CD4-positive, alpha-beta memory T cell (primary cell): ENCODE measurements at regions not wholly inside any gene's neighbourhood (a gene's known extent, or its start where the extent isn't known, plus 50 kb on each side); places are given as distances from the start of the nearest gene placed in this dataset.

ENCODE experiments used
- CTCF ChIA-PET: fragments of 350-600 bp; sonication (Branson Sonifier 250); formaldehyde crosslinking; loops from one replicate; lab custom pipeline; 2021; ENCODE audit warnings: inconsistent platforms; ENCODE audit not compliant: partially characterized antibody; lab: Charles Lee
- POLR2A ChIA-PET: fragments of 350-600 bp; sonication (Branson Sonifier 250); formaldehyde crosslinking; loops from one replicate; lab custom pipeline; 2021; ENCODE audit not compliant: partially characterized antibody; lab: Charles Lee
- DNase-seq, 5 donors: peaks; one replicate each; pipeline versions ENCODE4 v3.0.0 to v3.0.0-alpha.2; 2020 to 2022; ENCODE audit warnings: mixed read lengths in 1 of 5
- H3K27ac ChIP-seq: one replicate; pipeline ENCODE4 v1.7.0; 2013; ENCODE audit warnings: low read depth, low read length
- H3K27me3 ChIP-seq: 2 replicates; pipeline ENCODE4 v1.7.0; 2013; ENCODE audit warnings: mild to moderate bottlenecking, low read length, moderate library complexity; ENCODE audit not compliant: insufficient read depth
- H3K36me3 ChIP-seq: 2 replicates; pipeline ENCODE4 v1.7.0; 2013; ENCODE audit warnings: mild to moderate bottlenecking, low read length, moderate library complexity; ENCODE audit not compliant: insufficient read depth
- H3K4me1 ChIP-seq: 2 replicates; pipeline ENCODE4 v1.7.0; 2013; ENCODE audit warnings: mild to moderate bottlenecking, low read length, moderate library complexity; ENCODE audit not compliant: insufficient read depth
- H3K4me3 ChIP-seq, 2 donors: one replicate each; pipeline ENCODE4 v1.7.0; 2013; ENCODE audit warnings: low read length in 2 of 2, mild to moderate bottlenecking in 1 of 2
- H3K9me3 ChIP-seq, 2 donors: one replicate each; pipeline ENCODE4 v1.7.0; 2013; ENCODE audit warnings: low read length in 2 of 2, control low read depth in 1 of 2; ENCODE audit not compliant: control insufficient read depth in 1 of 2
- H3K27ac Mint-ChIP-seq, 7 donors: one replicate each; pipeline ENCODE4 v1.8.0; 2020 to 2021; ENCODE audit warnings: mixed read lengths in 7 of 7, mild to moderate bottlenecking in 6 of 7, inconsistent platforms in 3 of 7, moderate library complexity in 3 of 7
- H3K27me3 Mint-ChIP-seq, 2 donors: one replicate each; pipeline ENCODE4 v1.8.0; 2020 to 2021; ENCODE audit warnings: mixed read lengths in 2 of 2
- H3K36me3 Mint-ChIP-seq, 2 donors: one replicate each; pipeline ENCODE4 v1.8.0; 2020 to 2021; ENCODE audit warnings: mixed read lengths in 2 of 2, inconsistent platforms in 1 of 2, mild to moderate bottlenecking in 1 of 2
- H3K4me1 Mint-ChIP-seq, 4 donors: one replicate each; pipeline ENCODE4 v1.8.0; 2020 to 2021; ENCODE audit warnings: mixed read lengths in 4 of 4, mild to moderate bottlenecking in 1 of 4
- H3K4me3 Mint-ChIP-seq, 8 donors: one replicate each; pipeline ENCODE4 v1.8.0; 2020 to 2021; ENCODE audit warnings: mixed read lengths in 8 of 8, mild to moderate bottlenecking in 7 of 8, moderate library complexity in 6 of 8, inconsistent platforms in 3 of 8
- H3K9me3 Mint-ChIP-seq, 8 donors: one replicate each; pipeline ENCODE4 v1.8.0; 2020 to 2021; ENCODE audit warnings: mixed read lengths in 8 of 8, mild to moderate bottlenecking in 5 of 8, inconsistent platforms in 3 of 8, moderate library complexity in 1 of 8
- intact Hi-C: fragments of 100-400 bp; cut with micrococcal nuclease; formaldehyde crosslinking; loops from one replicate; pipeline ENCODE4 v1.15.1; 2023

GRCh38 chr4:14787894-14788293 lies 214.4 kb upstream of the CPEB2 start:
- Mint-ChIP-seq H3K4me3 (no peak overlapping the region), H3K36me3 (no peaks in the 10 kb centered on the region), H3K27me3 (peaks cover 0 to 2% of the 10 kb centered on the region in 2 donors), H3K27ac (no peak overlapping the region), H3K4me1 (no peaks in the 10 kb centered on the region), H3K9me3 (peaks cover 0 to 23% (median 12%) of the 10 kb centered on the region in 8 donors)
- Histone ChIP-seq H3K4me1 (no peaks in the 10 kb centered on the region), H3K27me3 (no peaks in the 10 kb centered on the region), H3K4me3 (no peak overlapping the region), H3K36me3 (no peaks in the 10 kb centered on the region), H3K27ac (no peak overlapping the region), H3K9me3 (peaks cover 0 to 4% of the 10 kb centered on the region in 2 donors)
- no peak for DNase-seq
- intact Hi-C loops = no loop called here
- ChIA-PET POLR2A (no interaction called here), CTCF (no interaction called here)

DNA sequence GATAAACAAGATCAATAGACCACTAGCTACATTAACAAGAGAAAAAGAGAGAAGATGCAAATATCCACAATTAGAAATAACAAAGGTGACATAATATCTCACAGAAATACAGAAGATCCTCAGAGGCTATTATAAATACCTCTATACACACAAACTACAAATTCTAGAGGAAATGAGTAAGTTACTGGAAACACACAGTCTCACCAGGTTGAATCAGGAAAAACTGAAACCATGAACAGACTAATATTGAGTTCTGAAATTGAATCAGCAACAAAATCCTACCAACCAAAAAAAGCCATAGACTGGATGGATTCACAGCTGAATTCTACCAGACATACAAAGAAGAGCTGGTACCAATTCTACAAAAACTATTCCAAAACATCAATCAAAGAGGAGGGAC lies 211.8 kb upstream of the CPEB2 start:
- H3K27ac ChIP-seq = no peak overlapping the region
- H3K36me3 ChIP-seq = no peaks in the 10 kb centered on the region
- H3K4me1 ChIP-seq = no peaks in the 10 kb centered on the region
- CTCF ChIA-PET = no interaction called here
- no peak for DNase-seq
- H3K4me3 ChIP-seq = no peak overlapping the region
- H3K4me1 Mint-ChIP-seq = no peaks in the 10 kb centered on the region
- H3K9me3 ChIP-seq = peaks cover 0 to 4% of the 10 kb centered on the region in 2 donors
- intact Hi-C loops = no loop called here
- no peak overlapping the region for H3K27ac Mint-ChIP-seq
- POLR2A ChIA-PET = no interaction called here
- H3K27me3 Mint-ChIP-seq = peaks cover 2% of the 10 kb centered on the region in 2 donors
- no peaks in the 10 kb centered on the region for H3K36me3 Mint-ChIP-seq
- no peak overlapping the region for H3K4me3 Mint-ChIP-seq
- peaks cover 0 to 34% (median 15%) of the 10 kb centered on the region in 8 donors for H3K9me3 Mint-ChIP-seq
- no peaks in the 10 kb centered on the region for H3K27me3 ChIP-seq

DNA sequence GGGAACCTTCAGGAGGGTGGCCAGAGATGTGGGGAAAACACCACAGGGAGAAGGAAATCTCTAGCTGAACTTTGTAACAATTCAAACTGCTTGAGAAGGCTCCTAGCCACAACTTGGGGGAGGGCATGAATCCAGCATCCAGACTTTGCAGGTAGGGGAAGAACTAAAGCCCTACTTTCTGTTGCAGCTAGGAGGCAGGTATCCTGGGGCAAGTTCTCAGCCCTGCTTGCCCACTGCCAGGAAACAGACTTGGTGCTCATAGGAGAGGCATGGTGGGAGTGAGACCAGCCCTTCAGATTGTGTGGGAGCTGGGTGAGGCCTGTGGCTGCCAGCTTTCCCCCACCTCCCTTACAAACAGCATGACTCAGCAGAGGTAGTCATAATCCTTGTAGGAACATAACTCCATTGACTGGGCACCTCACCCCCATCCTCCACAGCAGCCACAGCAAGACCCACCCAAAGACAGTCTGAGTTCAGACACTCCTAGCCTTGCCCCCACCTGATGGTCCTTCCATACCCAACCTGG lies 209.5 kb upstream of the CPEB2 start:
- Histone ChIP-seq H3K27ac (no peak overlapping the region), H3K36me3 (no peaks in the 10 kb centered on the region), H3K27me3 (no peaks in the 10 kb centered on the region), H3K4me3 (no peak overlapping the region), H3K9me3 (peaks cover 0 to 3% of the 10 kb centered on the region in 2 donors), H3K4me1 (no peaks in the 10 kb centered on the region)
- Mint-ChIP-seq H3K27ac (no peak overlapping the region), H3K36me3 (no peaks in the 10 kb centered on the region), H3K27me3 (peaks cover 2 to 3% of the 10 kb centered on the region in 2 donors), H3K4me1 (no peaks in the 10 kb centered on the region), H3K4me3 (no peak overlapping the region), H3K9me3 (peaks cover 0 to 43% (median 20%) of the 10 kb centered on the region in 8 donors)
- DNase-seq = no peak
- intact Hi-C loops = no loop called here
- POLR2A ChIA-PET = no interaction called here
- CTCF ChIA-PET = no interaction called here

DNA sequence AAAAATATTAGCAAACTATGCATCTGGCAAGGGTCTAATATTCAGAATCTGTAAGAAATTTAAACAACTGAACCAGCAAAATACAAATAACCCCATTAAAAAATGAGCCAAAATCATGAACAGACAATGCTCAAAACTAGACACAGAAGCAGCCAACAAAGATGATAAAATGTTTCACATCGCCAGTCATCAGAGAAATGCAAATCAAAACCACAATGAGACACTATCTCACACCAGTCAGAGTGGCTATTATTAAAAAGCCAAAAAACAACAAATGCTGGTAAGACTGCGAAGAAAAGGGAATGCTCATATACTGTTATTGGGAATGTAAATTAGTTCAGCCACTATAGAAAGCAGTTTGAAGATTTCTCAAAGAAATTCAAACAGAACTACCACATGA lies 201.3 kb upstream of the CPEB2 start:
- H3K4me1 Mint-ChIP-seq = no peaks in the 10 kb centered on the region
- Histone ChIP-seq H3K36me3 (no peaks in the 10 kb centered on the region), H3K27me3 (no peaks in the 10 kb centered on the region), H3K27ac (no peak overlapping the region), H3K4me1 (no peaks in the 10 kb centered on the region), H3K4me3 (no peak overlapping the region), H3K9me3 (peaks cover 0 to 5% of the 10 kb centered on the region in 2 donors)
- peaks cover 3% of the 10 kb centered on the region in 2 donors for H3K27me3 Mint-ChIP-seq
- POLR2A ChIA-PET = no interaction called here
- DNase-seq = no peak
- intact Hi-C loops = no loop called here
- no peaks in the 10 kb centered on the region for H3K36me3 Mint-ChIP-seq
- H3K27ac Mint-ChIP-seq = no peak overlapping the region
- no peak overlapping the region for H3K4me3 Mint-ChIP-seq
- CTCF ChIA-PET = no interaction called here
- H3K9me3 Mint-ChIP-seq = peaks cover 2 to 23% (median 13%) of the 10 kb centered on the region in 8 donors

GRCh38 chr4:14802596-14802995 lies 199.7 kb upstream of the CPEB2 start:
- H3K9me3 ChIP-seq = peaks cover 0 to 5% of the 10 kb centered on the region in 2 donors
- no peaks in the 10 kb centered on the region for H3K27me3 ChIP-seq
- no peaks in the 10 kb centered on the region for H3K4me1 ChIP-seq
- no peaks in the 10 kb centered on the region for H3K36me3 ChIP-seq
- no peak overlapping the region for H3K27ac ChIP-seq
- H3K4me3 Mint-ChIP-seq = no peak overlapping the region
- no peak for DNase-seq
- H3K27me3 Mint-ChIP-seq = peaks cover 3% of the 10 kb centered on the region in 2 donors
- H3K9me3 Mint-ChIP-seq = peaks cover 2 to 16% (median 9%) of the 10 kb centered on the region in 8 donors
- no peak overlapping the region for H3K27ac Mint-ChIP-seq
- CTCF ChIA-PET = no interaction called here
- H3K36me3 Mint-ChIP-seq = no peaks in the 10 kb centered on the region
- intact Hi-C loops = no loop called here
- H3K4me3 ChIP-seq = no peak overlapping the region
- no peaks in the 10 kb centered on the region for H3K4me1 Mint-ChIP-seq
- POLR2A ChIA-PET = no interaction called here

GRCh38 chr4:14807856-14808255 lies 194.4 kb upstream of the CPEB2 start:
- peaks cover 0 to 5% of the 10 kb centered on the region in 2 donors for H3K27me3 Mint-ChIP-seq
- Histone ChIP-seq H3K9me3 (no peaks in the 10 kb centered on the region), H3K4me3 (no peak overlapping the region), H3K27me3 (no peaks in the 10 kb centered on the region), H3K4me1 (no peaks in the 10 kb centered on the region), H3K27ac (no peak overlapping the region), H3K36me3 (no peaks in the 10 kb centered on the region)
- no peaks in the 10 kb centered on the region for H3K9me3 Mint-ChIP-seq
- H3K36me3 Mint-ChIP-seq = no peaks in the 10 kb centered on the region
- DNase-seq = no peak
- CTCF ChIA-PET = no interaction called here
- no peak overlapping the region for H3K27ac Mint-ChIP-seq
- POLR2A ChIA-PET = no interaction called here
- intact Hi-C loops = no loop called here
- no peak overlapping the region for H3K4me3 Mint-ChIP-seq
- H3K4me1 Mint-ChIP-seq = no peaks in the 10 kb centered on the region

DNA sequence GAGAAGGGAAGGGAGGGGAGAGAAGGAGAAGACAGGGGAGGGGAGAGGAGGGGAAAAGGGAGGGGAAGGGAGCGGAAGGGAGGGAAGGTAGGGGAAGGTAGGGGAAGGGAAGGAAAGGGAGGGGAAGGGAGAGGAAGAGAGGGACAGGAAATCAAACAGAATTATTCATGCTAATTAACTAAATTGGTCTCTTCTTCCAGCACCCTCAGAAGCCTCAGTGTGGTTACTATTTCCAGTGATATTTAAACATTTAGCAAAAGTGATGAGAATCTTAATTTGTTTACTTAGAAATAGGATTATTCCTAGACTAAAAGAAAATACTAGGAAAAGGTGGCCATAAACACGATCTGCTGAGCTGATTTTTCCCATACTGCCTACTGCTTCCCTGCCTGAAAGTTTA lies 193.1 kb upstream of the CPEB2 start:
- ChIA-PET CTCF (no interaction called here), POLR2A (no interaction called here)
- H3K27me3 Mint-ChIP-seq = peaks cover 0 to 5% of the 10 kb centered on the region in 2 donors
- H3K9me3 Mint-ChIP-seq = peaks cover 0 to 2% (median 0%) of the 10 kb centered on the region in 8 donors
- no peaks in the 10 kb centered on the region for H3K9me3 ChIP-seq
- H3K4me3 Mint-ChIP-seq = no peak overlapping the region
- H3K4me1 Mint-ChIP-seq = no peaks in the 10 kb centered on the region
- no peak for DNase-seq
- intact Hi-C loops = no loop called here
- no peaks in the 10 kb centered on the region for H3K4me1 ChIP-seq
- no peaks in the 10 kb centered on the region for H3K36me3 ChIP-seq
- H3K27ac Mint-ChIP-seq = no peak overlapping the region
- no peak overlapping the region for H3K27ac ChIP-seq
- H3K4me3 ChIP-seq = no peak overlapping the region
- H3K36me3 Mint-ChIP-seq = no peaks in the 10 kb centered on the region
- no peaks in the 10 kb centered on the region for H3K27me3 ChIP-seq

DNA sequence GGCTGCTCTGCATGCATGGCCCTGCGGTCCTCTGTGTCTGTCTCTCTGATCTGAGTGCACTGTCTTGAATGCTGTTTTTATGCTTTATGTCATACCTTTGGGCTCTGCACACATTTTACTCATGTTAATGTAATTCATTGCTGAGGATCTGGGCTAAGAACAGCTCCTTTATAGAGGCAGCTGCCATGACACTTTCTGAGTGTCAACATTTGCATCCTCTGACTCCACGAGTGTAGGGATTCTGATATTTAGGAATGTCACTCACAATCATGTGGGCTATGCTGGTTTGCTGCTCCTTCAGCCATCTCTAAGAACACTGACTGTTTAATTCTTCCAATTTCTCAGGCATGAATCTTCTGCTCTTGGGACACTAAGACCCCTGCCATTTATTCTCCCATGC lies 192.2 kb upstream of the CPEB2 start:
- Mint-ChIP-seq H3K4me3 (no peak overlapping the region), H3K9me3 (peaks cover 0 to 2% (median 0%) of the 10 kb centered on the region in 8 donors), H3K36me3 (no peaks in the 10 kb centered on the region), H3K27ac (no peak overlapping the region), H3K4me1 (no peaks in the 10 kb centered on the region), H3K27me3 (peaks cover 0 to 5% of the 10 kb centered on the region in 2 donors)
- H3K9me3 ChIP-seq = no peaks in the 10 kb centered on the region
- H3K27ac ChIP-seq = no peak overlapping the region
- no peaks in the 10 kb centered on the region for H3K4me1 ChIP-seq
- no peaks in the 10 kb centered on the region for H3K36me3 ChIP-seq
- no peak for DNase-seq
- ChIA-PET POLR2A (no interaction called here), CTCF (no interaction called here)
- H3K4me3 ChIP-seq = no peak overlapping the region
- no peaks in the 10 kb centered on the region for H3K27me3 ChIP-seq
- intact Hi-C loops = no loop called here
